Activated naive CD4-positive, alpha-beta T cell (primary cell): ENCODE measurements at regions not wholly inside any gene's neighbourhood (a gene's known extent, or its start where the extent isn't known, plus 50 kb on each side); places are given as distances from the start of the nearest gene placed in this dataset.
"Not testable (repeated sequence)": the region's sequence is repeated elsewhere in the genome, so short reads cannot be mapped to it uniquely, and the experiment has no call there.

ENCODE experiments used
- DNase-seq, 4 experiments: peaks; one replicate each; lab custom pipeline; 2025; lab: John Stamatoyannopoulos, UW

DNA sequence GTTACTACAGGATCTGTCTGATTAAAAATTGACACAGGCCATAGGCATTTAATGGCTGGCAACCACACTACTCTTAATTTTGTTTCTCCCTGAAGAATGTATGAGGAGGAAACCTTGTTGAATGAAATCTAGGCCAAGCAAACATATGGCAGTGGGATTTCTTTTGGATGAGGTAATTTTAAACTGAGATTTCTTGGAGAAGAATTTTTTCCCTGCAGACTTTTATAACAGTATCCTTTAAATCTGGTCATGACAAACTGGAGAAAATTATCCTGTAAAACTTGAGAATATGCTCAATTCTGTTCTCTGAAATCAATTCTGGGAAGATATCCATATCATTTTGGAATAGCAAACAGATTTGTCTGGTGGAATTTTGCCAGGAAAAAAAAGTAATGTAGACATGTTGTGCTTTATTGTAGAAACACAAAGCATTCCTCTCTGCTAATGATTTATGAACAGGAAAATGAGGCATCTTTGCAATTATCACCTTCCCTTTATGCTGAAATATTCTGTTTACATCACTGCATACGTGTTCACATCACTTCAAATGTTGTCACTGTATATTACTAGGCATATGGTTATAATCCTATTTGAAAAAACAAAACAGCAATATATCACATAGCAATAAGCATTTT lies 108.3 kb upstream of the ARSJ start:
- no peak for DNase-seq

DNA sequence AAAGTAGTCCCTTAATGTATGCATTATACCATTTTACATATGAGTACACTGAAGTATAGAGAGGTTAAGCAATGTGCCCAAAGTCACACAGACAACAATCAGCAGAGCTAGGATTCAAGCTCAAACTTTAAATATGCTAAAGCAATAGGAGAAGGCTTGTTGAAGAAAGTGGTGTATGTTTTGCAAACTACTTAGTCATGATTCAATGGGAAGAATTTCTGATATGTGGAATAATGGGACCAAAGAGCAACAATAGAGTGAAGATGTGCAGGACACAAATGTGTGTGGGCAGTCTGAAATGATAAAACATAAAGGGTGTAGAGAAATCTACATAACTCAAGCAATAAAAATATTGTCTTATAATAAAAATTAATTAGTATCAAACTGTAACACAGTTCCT lies 109.0 kb upstream of the ARSJ start:
- no peak for DNase-seq

DNA sequence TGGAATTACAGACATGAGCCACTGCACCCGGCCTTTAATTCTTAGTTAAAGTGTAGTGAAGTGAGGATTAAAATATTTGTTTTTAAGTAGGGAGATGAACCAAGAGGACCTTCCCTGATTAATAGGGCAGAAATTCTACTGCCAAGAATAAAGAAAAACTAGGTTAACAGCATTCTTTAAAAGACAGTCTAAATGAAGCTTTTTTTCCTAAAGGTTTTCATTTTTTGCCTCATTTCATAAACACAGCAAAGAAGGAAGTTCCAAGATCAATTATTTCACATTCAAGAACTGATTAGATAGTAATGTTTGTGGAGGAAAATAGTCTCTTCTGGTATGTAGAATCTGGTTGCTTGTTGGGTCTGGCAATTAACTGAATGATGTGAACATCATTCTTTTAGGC lies 112.1 kb upstream of the ARSJ start:
- DNase-seq: no peak

DNA sequence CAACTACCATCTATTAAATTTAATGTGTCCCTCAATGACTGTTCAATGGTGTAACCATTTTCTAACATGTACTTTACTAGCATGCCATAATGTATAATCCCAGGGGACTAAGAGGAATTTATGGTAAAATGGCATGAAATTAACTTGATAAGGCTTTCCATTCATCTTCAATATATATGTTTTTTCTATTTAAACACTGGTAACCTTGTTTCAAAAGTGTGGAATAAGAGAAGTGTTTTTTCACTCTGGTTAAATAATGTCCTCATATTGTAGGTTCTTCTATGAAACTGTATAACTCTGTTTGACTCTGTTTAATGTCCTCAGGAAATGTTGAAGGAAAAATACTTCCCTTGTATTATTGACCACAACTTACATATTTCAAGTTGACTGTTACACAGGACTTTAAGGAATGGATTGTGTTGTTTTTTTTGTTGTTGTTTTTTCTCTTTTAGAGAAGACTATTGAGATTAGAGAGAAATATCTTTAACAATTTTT lies 113.8 kb upstream of the ARSJ start:
- no peak for DNase-seq

DNA sequence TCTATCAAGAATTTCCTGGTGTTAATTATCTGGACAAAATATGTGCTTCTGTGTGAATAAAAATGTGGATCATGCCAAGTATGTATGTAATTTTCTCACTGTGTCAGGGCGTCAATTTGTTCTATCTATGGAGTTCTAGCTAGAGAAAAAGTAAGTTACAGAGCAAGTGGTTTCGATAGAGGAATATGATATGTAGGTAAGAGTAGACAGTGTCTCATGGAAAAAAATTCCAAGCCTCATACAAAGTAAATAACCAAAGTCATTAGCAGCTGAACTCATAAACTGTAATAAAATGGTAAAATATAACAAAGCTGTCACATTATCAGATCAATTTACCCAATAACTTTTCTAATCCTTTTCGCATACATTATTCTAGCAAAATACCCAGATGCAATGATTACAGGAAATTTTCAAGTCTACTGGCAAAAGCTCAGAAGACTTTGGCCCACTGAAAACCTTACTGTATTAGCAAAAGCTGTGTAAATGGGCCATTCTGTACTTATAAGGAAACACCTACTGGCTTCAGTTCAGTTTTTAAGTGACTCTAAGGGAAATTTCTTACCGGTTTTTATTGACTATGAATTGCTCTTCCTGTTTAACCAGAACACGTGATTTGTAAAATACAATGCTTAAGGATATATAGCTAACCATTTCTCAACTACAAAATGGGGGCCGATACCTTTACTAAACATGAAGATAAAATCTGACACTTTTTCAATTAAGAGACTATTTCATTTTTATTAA lies 121.0 kb upstream of the ARSJ start:
- no peak for DNase-seq

DNA sequence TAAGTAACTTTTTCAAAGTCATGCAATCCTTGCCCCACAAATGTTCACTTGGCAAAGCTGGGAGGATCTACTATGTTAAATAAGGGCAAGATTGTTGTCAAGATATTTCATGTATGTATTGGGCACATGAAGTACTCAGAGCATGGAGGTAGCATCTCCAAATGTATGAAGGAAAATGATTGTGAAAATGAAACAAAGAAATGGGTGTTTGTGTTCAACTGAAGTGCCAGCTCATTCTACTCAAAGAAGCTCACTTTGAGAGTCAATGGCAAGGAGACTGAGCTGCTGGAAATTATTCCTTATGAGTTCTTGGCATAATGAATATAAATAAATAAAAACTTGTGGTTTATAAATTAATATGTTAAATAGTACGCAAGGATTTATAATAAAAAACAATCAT lies 124.5 kb upstream of the ARSJ start:
- no peak for DNase-seq

DNA sequence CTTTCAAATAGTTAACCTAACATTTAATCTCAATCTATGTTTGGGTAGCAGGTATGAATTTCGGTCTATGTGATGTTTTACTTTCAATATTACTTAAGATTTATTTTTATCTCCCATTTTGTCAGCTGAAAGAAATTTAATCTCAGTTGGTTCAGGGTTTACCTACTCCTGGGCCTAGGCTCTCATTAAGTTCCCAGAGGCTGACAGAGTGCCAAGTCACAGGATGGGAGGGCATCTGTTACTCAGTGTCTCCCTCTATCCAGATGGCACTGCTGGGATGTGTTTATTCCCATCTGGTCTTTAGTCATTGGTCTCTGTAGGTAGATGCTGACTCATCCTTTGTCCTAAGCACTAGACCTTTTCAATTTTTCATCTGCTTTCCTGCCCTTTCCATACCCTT lies 129.4 kb upstream of the ARSJ start:
- no peak for DNase-seq

DNA sequence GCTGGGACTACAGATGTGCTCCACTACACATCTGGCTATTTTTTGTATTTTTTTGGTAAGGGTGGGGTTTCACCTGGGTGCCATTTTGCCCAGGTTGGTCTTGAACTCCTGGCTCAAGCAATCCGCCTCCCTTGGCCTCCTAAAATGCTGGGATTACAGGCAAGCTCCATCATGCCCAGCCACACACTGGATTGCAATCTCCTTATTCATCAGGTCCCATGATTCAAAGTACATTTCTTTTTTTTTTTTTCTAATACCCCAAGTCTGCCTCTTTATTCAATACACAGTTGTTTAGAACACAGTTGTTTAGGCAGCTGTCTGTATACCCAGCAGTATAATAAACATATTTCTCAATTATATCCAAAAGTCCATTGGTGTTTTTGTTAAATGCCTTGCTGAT lies 130.3 kb upstream of the ARSJ start:
- no peak for DNase-seq

DNA sequence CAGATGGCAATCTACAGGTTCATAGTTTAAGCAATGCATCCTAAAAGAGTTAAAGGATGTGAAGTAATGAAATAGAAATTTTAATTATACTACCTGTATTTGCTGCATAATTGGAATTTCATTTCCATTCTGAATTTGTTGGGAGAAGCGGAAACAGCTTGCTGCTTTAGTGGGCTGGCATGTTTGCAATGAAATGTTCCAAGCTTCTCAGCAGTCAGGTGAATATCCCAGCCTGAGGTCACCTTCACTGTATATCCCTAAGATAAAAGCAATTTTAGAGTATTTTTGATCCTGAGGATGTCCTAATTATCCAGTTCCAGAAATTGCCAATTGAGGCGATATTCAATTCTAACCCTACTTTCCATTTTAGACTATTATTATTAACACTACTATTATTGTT lies 136.1 kb upstream of the ARSJ start:
- no peak for DNase-seq

DNA sequence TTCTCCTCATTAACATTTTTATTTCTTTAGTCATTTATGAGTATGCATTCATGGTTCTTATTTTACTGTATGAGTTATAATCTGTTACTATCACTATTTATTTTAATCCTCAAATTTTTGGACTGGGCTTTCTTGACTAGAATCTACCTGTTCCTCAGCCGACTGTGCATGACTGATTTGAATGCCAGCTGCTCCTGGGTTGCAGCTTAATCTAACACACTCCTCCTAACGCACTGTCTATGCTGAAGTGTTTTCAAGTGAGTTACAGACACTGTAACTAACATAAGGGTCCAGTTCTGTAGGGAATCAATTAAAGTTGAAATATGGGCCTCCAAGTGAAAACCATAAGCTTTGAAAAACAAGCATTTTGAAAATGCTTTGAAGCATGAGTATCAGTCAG lies 137.4 kb upstream of the ARSJ start:
- no peak for DNase-seq

DNA sequence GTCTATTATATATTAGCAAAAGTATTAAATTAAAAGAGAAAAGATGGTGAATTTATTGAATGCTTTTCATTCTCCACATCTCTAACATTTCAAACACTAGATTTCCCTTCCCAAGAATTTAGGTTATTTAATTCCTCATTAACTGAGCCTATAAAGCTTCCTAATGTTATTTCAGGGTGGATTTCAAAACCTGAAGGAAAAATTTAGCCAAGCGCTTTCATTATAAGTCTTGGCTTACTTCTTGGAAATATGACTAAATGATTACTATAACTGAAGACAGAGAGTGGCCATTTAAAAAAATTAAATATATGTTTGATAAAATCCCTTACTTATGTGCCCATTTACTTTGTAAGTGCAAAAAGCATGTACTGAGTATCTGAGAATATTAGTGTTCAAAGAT lies 141.8 kb upstream of the ARSJ start:
- DNase-seq: no peak

DNA sequence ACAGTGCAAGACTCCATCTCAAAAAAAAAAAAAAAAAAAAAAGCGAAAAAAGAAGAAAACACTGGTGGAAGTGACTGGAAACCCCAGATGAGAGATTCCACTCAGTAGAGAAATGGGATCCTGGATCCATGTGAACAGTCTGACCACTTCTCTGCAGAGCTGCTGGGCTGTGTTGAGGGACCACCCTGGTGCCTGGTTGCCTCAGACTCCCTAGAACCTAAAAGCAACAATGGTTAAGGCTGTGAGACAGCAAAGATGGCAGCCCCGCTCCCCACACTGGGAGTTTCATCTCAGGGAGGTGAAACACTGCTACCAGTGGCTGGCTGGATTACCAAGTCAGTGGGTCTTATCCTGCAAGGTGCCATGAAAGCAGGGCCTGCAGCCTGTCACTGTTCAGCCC lies 152.8 kb upstream of the ARSJ start:
- DNase-seq: no peak

DNA sequence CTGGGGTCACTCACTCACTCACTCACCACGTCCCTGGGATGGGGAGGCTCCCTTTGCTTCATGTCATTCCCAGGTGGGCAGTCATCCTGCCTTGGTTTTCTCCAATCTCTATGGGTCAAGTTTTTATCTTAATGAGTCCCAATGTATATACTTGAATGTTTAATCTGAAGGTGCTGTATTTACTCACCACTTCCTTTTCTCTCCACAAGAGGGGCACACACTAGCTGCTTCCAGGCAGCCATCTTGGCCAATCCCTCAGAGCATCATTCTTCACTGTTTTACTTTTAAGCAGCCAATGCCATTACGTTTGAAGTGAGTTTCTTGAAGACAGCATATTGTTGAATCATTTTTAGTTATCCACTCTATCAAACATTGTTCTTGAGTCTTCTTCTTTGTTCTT lies 153.4 kb upstream of the ARSJ start:
- no peak for DNase-seq

DNA sequence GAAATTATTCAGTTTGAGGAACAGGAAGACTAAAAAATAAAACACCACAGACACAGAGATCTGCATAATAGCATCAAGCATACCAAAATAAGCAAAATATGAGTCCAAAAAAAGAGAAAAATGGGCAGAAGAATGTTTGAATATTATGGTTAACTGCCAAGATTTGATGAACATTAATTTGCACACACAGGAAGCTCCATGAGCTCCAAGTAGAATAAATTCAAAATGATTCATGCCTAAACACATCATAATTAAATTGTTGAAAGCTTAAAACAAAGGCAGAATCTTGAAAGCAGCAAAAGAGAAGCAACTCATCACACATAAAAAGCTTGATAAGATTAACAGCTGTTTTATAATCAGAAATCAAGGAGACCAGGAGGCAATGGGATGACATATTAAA lies 156.6 kb upstream of the ARSJ start:
- DNase-seq: no peak

DNA sequence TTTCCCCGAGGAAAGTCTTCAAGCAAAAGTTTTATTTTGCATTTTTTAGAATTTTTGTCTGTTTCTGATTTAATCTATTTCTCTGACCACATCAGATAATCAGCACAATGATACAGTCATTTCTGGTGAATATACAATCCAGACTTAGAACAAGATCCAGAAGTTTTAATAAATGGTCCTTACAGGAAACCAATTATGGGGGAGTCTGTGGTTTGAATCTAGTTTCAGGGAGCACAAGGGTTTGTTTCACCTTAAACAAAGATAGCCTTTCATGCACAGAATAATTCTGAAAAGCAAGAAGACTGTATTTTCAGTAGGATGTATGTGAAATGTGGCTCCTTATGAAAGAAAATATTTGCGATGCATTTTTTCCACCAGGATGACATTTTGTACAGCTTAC lies 158.5 kb upstream of the ARSJ start:
- DNase-seq: no peak

DNA sequence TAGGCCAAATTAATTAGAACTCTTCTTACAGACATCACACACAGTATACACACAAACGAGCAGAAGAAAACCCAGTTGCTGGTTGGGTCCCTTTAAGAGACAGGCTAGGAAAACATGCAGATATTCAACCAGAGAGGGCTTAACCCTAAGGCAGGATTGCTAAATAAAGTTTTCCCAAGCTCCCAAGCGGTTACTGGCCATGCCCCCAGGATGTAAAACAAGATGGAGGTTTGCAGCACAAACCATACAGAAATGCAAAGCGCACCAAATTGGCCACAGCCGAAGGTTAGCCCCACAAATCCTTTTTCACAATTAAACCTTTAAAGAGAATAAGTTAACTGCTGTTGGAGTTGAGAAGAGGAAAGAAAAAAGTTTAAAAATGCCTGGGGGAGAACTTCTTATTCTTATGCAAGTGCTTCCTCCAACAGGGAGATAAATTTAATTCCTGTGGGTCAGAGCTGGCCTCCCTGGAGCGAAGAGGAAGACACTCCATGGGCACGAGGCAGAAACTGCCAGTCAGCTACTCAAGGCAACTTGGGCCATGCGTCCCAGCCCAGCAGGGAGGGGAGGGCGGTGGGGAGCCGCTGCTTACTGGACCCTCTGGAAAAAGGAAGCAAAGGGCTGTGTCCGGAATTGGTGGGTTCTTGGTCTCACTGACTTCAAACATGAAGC lies 167.6 kb upstream of the ARSJ start:
- no peak for DNase-seq

DNA sequence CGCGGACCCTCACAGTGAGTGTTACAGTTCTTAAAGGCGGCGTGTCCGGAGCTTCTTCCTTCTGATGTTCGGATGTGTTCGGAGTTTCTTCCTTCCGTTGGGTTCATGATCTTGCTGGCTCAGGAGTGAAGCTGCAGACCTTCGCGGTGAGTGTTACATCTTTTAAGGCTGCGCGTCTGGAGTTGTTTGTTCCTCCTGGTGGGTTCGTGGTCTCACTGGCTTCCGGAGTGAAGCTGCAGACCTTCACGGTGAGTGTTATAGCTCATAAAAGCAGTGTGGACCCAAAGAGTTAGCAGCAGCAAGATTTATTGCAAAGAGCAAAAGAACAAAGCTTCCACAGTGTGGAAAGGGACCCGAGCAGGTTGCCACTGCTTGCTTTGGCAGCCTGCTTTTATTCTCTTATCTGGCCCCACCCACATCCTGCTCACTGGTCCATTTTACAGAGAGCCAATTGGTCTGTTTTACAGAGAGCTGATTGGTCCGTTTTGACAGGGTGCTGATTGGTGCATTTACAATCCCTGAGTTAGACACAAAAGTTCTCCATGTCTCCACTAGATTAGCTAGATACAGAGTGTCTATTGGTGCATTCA lies 168.3 kb upstream of the ARSJ start:
- DNase-seq: peak in 1 of 4 experiments; percentile 1

DNA sequence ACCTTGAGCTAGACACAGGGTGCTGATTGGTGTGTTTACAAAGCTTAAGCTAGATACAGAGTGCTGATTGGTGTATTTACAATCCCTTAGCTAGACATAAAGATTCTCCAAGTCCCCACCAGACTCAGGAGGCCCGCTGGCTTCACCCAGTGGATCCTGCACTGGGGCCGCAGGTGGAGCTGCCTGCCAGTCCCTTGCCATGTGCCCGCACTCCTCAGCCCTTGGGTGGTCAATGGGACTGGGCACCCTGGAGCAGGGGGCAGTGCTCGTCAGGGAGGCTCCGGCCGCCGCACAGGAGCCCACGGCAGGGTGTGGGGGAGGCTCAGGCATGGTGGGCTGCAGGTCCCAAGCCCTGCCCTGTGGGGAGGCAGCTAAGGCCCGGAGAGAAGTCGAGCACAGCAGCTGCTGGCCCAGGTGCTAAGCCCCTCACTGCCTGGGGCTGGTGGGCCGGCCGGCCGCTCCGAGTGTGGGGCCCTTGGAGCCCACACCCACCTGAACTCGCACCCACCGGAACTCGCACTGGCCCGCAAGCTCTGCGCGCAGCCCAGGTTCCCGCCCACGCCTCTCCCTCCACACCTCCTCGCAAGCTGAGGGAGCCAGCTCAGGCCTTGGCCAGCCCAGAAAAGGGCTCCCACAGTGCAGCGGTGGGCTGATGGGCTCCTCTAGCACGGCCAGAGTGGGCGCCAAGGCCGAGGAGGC lies 169.1 kb upstream of the ARSJ start:
- DNase-seq: not testable (repeated sequence)

DNA sequence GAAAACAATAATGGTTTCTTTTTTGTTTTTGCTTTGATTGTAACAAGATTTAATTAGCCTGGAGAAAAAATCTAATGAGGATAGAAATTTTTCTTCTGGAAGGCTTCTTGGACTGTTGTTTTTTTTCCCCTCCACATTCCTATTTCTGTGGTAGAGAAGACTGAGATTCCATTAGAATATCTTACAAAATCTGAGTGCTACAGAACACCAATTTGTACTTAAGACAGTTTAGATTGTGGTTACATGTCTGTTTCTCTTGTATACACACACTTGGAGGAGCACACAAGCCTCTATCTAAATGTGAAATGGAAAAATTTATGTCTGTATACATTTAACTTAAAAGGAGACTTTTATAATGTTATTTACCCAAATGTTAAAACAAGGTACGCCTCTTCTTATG lies 176.9 kb upstream of the ARSJ start:
- no peak for DNase-seq

DNA sequence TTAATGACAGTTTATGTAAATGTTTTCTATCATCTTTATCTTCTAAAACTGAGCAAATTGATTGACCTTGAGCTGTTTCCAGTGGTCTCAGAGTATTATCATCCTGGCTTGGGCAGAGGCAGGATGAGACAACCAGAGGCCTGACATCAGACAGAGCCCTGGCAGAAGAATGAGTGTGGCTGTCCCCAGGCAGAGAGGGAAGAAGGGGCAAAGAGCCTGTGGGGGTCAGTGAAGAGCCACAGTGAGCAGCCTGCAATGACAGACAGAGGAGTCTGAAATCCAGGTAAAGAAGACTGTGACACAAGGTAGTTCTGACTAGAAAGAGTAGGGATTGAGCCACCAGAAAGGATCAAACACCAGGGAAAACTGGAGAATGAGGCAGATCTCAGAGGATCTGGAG lies 182.4 kb upstream of the ARSJ start:
- DNase-seq: no peak

DNA sequence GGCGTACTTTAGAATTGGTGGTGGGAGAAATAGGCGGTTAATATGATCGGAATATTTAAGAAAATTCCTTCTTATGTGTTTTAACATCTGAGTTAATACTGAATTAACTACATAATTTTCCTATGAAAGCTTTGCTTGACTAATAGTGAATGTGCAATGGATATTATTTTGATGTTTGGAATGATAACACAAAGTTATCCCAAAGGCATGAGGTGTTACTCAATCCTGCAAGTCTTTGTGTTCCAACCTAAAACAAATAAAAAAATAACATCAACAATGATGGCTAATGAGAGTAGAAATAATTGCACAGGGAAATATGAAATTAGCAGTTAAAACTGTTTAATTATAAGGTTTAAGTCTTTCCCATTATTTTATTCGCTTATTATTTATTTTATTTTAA lies 183.6 kb upstream of the ARSJ start:
- DNase-seq: no peak

DNA sequence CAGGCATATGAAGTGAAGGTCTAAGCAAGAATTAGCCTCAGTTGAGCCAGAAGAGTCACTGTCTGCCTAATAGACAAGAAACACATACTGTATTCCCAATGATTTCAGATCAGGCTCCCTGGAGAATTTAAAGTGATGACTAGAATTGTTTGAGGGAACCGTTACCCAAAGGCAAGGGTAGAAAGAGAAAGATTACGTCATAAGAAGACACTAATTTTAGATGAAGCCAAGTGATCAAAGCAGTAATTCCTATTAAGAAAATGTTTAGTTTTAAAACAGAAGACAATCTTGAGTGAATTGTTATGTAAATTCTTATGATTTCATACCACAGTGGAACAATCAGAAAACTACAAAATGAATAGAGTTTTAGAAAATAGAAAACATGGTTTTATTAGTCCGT lies 194.5 kb upstream of the ARSJ start:
- DNase-seq: no peak
